H1 (cell line): ENCODE measurements at regions not wholly inside any gene's neighbourhood (a gene's known extent, or its start where the extent isn't known, plus 50 kb on each side); places are given as distances from the start of the nearest gene placed in this dataset.

Experiments used
- CTCF ChIA-PET: fragments of 300-600 bp; sonication (Branson Sonifier 250); formaldehyde crosslinking; loops from one replicate; lab custom pipeline; 2021; ENCODE audit not compliant: partially characterized antibody; lab: Charles Lee
- POLR2A ChIA-PET: fragments of 300-600 bp; sonication (Branson Sonifier 250); formaldehyde crosslinking; loops from one replicate; lab custom pipeline; 2021; ENCODE audit warnings: inconsistent platforms; ENCODE audit not compliant: partially characterized antibody; lab: Charles Lee
- DNase-seq, 2 experiments: peaks; one replicate each; pipeline versions ENCODE4 v3.0.0 to v3.0.0-alpha.2; 2010 to 2022; ENCODE audit warnings: low spot score in 2 of 2, low read depth in 1 of 2, mixed read lengths in 1 of 2
- FAIRE-seq: peaks from 2 replicates; lab custom pipeline; 2011; peaks lifted over from hg19 to GRCh38; lab: Jason Lieb, UNC
- H2AFZ ChIP-seq: 2 replicates; pipeline ENCODE4 v1.8.1; 2012; ENCODE audit warnings: low read length, inconsistent platforms
- H2AK5ac ChIP-seq: 2 replicates; pipeline ENCODE4 v1.6.1; 2013; ENCODE audit warnings: low read depth, low read length
- H2BK120ac ChIP-seq: replicated peaks from 2 replicates; pipeline ENCODE3; 2013; ENCODE audit warnings: low read depth, low read length, inconsistent platforms
- H2BK12ac ChIP-seq: 2 replicates; pipeline ENCODE4 v1.6.1; 2013; ENCODE audit warnings: low read depth, low read length
- H2BK15ac ChIP-seq: 2 replicates; pipeline ENCODE4 v1.6.1; 2013; ENCODE audit warnings: low read length
- H2BK20ac ChIP-seq: 2 replicates; pipeline ENCODE4 v1.6.1; 2013; ENCODE audit warnings: low read length
- H2BK5ac ChIP-seq: 2 replicates; pipeline ENCODE4 v1.6.1; 2013; ENCODE audit warnings: low read depth, low read length
- H3K14ac ChIP-seq: 2 replicates; pipeline ENCODE4 v1.6.1; 2013; ENCODE audit warnings: inconsistent platforms; ENCODE audit not compliant: insufficient read length
- H3K18ac ChIP-seq: 2 replicates; pipeline ENCODE4 v1.6.1; 2013; ENCODE audit warnings: low read length; ENCODE audit errors: extremely low read depth
- H3K23ac ChIP-seq: 2 replicates; pipeline ENCODE4 v1.6.1; 2013; ENCODE audit warnings: inconsistent platforms; ENCODE audit not compliant: insufficient read length
- H3K23me2 ChIP-seq: 2 replicates; pipeline ENCODE4 v1.6.1; 2013; ENCODE audit warnings: low read depth, low read length
- H3K27ac ChIP-seq: 2 replicates; pipeline ENCODE4 v1.6.1; 2011; ENCODE audit warnings: low read depth, low read length, inconsistent platforms
- H3K27me3 ChIP-seq, 4 experiments: replicated peaks in 1 of 4; 1 replicate in 1 of 4; 2 replicates in 3 of 4; pipeline versions ENCODE4 v1.6.1 to v1.8.1; 2011 to 2013; ENCODE audit warnings: low read length in 3 of 4, mild to moderate bottlenecking in 3 of 4, inconsistent platforms in 2 of 4, mixed read lengths in 2 of 4, moderate library complexity in 1 of 4; ENCODE audit not compliant: control insufficient read depth in 3 of 4, insufficient read depth in 3 of 4; ENCODE audit errors: extremely low read depth in 1 of 4
- H3K36me3 ChIP-seq, 4 experiments: 2 replicates each; pipeline versions ENCODE4 v1.6.1 to v1.8.1; 2011 to 2013; ENCODE audit warnings: mild to moderate bottlenecking in 4 of 4, low read length in 3 of 4, moderate library complexity in 2 of 4, control low read depth in 1 of 4, inconsistent platforms in 1 of 4; ENCODE audit not compliant: insufficient read depth in 4 of 4, control insufficient read depth in 2 of 4
- H3K4ac ChIP-seq: replicated peaks from 2 replicates; pipeline ENCODE3; 2013; ENCODE audit warnings: low read length, low read depth, mixed read lengths, inconsistent platforms; ENCODE audit not compliant: insufficient read length
- H3K4me1 ChIP-seq, 4 experiments: replicated peaks in 1 of 4; 1 replicate in 1 of 4; 2 replicates in 3 of 4; pipeline versions ENCODE4 v1.6.1 to v1.8.1; 2011 to 2013; ENCODE audit warnings: low read length in 3 of 4, inconsistent platforms in 2 of 4, mixed read lengths in 1 of 4; ENCODE audit not compliant: insufficient read depth in 4 of 4, control insufficient read depth in 3 of 4
- H3K4me2 ChIP-seq, 2 experiments: 2 replicates each; pipeline versions ENCODE4 v1.6.1 to v1.8.1; 2011 to 2013; ENCODE audit warnings: low read depth in 2 of 2, low read length in 2 of 2, control low read depth in 1 of 2, inconsistent platforms in 1 of 2, mild to moderate bottlenecking in 1 of 2; ENCODE audit not compliant: insufficient read depth in 1 of 2
- H3K4me3 ChIP-seq, 4 experiments: fragments of 200-600, 300-600 bp in 1 of 4; sonication (generic), shearing (Covaris generic), sonication (Bioruptor Twin) in 1 of 4; 2 replicates each; pipeline versions ENCODE4 v1.5.1 to v1.8.1; 2011 to 2016; ENCODE audit warnings: low read length in 4 of 4, low read depth in 3 of 4, control low read depth in 2 of 4, inconsistent platforms in 2 of 4, mild to moderate bottlenecking in 2 of 4, mixed read lengths in 1 of 4, moderate library complexity in 1 of 4; ENCODE audit not compliant: insufficient read depth in 2 of 4; ENCODE audit errors: extremely low read depth in 1 of 4
- H3K56ac ChIP-seq: replicated peaks from 2 replicates; pipeline ENCODE3; 2013; ENCODE audit warnings: low read depth, mild to moderate bottlenecking, mixed read lengths, low read length, inconsistent platforms; ENCODE audit not compliant: insufficient read length
- H3K79me1 ChIP-seq: 2 replicates; pipeline ENCODE4 v1.6.1; 2013; ENCODE audit warnings: low read depth, low read length, control low read depth
- H3K79me2 ChIP-seq, 2 experiments: 2 replicates each; pipeline versions ENCODE4 v1.6.1 to v1.8.1; 2012 to 2013; ENCODE audit warnings: low read length in 2 of 2, mild to moderate bottlenecking in 2 of 2, inconsistent platforms in 1 of 2; ENCODE audit not compliant: insufficient read depth in 2 of 2, control insufficient read depth in 1 of 2
- H3K9ac ChIP-seq, 4 experiments: replicated peaks in 1 of 4; 1 replicate in 1 of 4; 2 replicates in 3 of 4; pipeline versions ENCODE4 v1.6.1 to v1.8.1; 2011 to 2013; ENCODE audit warnings: low read depth in 3 of 4, low read length in 3 of 4, control low read depth in 2 of 4, mild to moderate bottlenecking in 2 of 4, moderate library complexity in 2 of 4, inconsistent platforms in 1 of 4; ENCODE audit errors: extremely low read depth in 1 of 4
- H3K9me3 ChIP-seq, 2 experiments: 2 replicates each; pipeline versions ENCODE4 v1.6.1 to v1.8.1; 2012 to 2013; ENCODE audit warnings: mild to moderate bottlenecking in 2 of 2, moderate library complexity in 2 of 2, control low read depth in 1 of 2, inconsistent platforms in 1 of 2, low read depth in 1 of 2, low read length in 1 of 2, mixed read lengths in 1 of 2; ENCODE audit not compliant: insufficient read depth in 2 of 2
- H4K20me1 ChIP-seq, 2 experiments: replicated peaks in 1 of 2; 2 replicates each; pipeline versions ENCODE3 to v1.8.1; 2011 to 2013; ENCODE audit warnings: inconsistent platforms in 2 of 2, low read length in 2 of 2, mild to moderate bottlenecking in 1 of 2; ENCODE audit not compliant: insufficient read depth in 2 of 2, control insufficient read depth in 1 of 2
- H4K5ac ChIP-seq: 2 replicates; pipeline ENCODE4 v1.6.1; 2013; ENCODE audit warnings: low read length, low read depth, mixed read lengths, inconsistent platforms; ENCODE audit not compliant: insufficient read length
- H4K8ac ChIP-seq: 2 replicates; pipeline ENCODE4 v1.8.0; 2013; ENCODE audit warnings: mild to moderate bottlenecking, moderate library complexity, low read length, inconsistent platforms; ENCODE audit not compliant: insufficient read depth; ENCODE audit errors: extremely low read depth
- H4K91ac ChIP-seq: replicated peaks from 2 replicates; pipeline ENCODE3; 2013; ENCODE audit warnings: low read length, mixed read lengths, inconsistent platforms; ENCODE audit not compliant: insufficient read length
- KDM5A ChIP-seq: fragments of 200-600 bp; IDR thresholded peaks from 2 replicates; pipeline ENCODE4 v1.7.1; 2012; ENCODE audit warnings: mild to moderate bottlenecking, low read length, inconsistent platforms, mixed read lengths
- RAD21 ChIP-seq, 2 experiments: IDR thresholded peaks in 1 of 2; conservative IDR thresholded peaks in 1 of 2; 2 replicates each; pipeline ENCODE4 v1.6.1; 2011; ENCODE audit warnings: low read depth in 2 of 2, low read length in 2 of 2, improper control_type of control experiment in 1 of 2, inconsistent platforms in 1 of 2, mild to moderate bottlenecking in 1 of 2, moderate library complexity in 1 of 2
- RNF2 ChIP-seq: fragments of 200-900, 300-1000 bp; sonication (generic); IDR thresholded peaks from 2 replicates; pipeline ENCODE4 v1.7.1; 2016; ENCODE audit warnings: borderline replicate concordance, low read depth, mild to moderate bottlenecking, antibody characterized with exemption, low read length; ENCODE audit not compliant: poor library complexity, severe bottlenecking; ENCODE audit errors: missing control alignments
- WGBS, 2 experiments: shearing (Covaris generic) in 1 of 2; methylation state at CpG; one replicate each; pipeline versions ENCODE4 v1.1.6 to v1.1.7; 2013 to 2015; ENCODE audit warnings: low lambda C conversion rate in 2 of 2, mixed read lengths in 2 of 2, inconsistent platforms in 1 of 2, low coverage in 1 of 2, missing lambda C conversion rate in 1 of 2; ENCODE audit not compliant: insufficient replicate concordance in 2 of 2, insufficient coverage in 1 of 2, insufficient read length in 1 of 2; ENCODE audit errors: extremely low coverage in 1 of 2, missing lambda C conversion rate in 1 of 2; 5-methylcytosine and 5-hydroxymethylcytosine counted together
- TF ChIP-seq, protein P1 (sequence below), 3 experiments: IDR thresholded peaks; 1 replicate in 2 of 3; 2 replicates in 1 of 3; pipeline versions ENCODE4 v1.5.1 to v1.6.1; 2011; ENCODE audit warnings: low read length in 3 of 3, mild to moderate bottlenecking in 3 of 3, inconsistent platforms in 2 of 3, low read depth in 1 of 3, moderate library complexity in 1 of 3; ENCODE audit not compliant: insufficient read depth in 1 of 3; ENCODE audit errors: control extremely low read depth in 1 of 3

DNA sequence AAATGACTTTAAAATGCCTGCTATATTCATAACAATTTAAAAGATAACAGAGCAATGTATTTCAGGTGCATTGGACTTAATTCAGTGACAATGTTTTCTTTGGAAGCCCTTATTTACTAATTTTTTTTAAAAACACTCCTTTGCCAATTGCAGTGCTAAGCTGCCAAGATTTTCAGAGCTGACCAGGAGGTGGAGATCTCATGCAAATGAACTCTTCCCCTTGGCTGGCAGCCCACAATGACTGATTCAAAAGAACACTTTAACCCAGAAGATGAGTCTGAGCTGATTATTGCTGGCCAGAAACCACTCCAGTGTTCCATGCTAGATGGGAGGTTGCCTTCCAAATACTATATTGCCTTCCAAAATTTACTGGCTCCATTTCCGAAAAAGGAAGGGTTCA, 128.3 kb upstream of the CCNH start:
- H4K5ac ChIP-seq, result no peak overlapping the region
- no peak overlapping the region for H3K18ac ChIP-seq
- no peak overlapping the region for H3K4ac ChIP-seq
- H2BK120ac ChIP-seq, result no peak overlapping the region
- no peak for DNase-seq
- no peak overlapping the region for H2BK15ac ChIP-seq
- no peak overlapping the region for H2AK5ac ChIP-seq
- H3K79me2 ChIP-seq, result no peaks in the 10 kb centered on the region
- H3K4me3 ChIP-seq, result no peak overlapping the region
- no peaks in the 10 kb centered on the region for H3K9me3 ChIP-seq
- H3K4me1 ChIP-seq, result no peaks in the 10 kb centered on the region
- H3K79me1 ChIP-seq, result no peaks in the 10 kb centered on the region
- no peak overlapping the region for H4K8ac ChIP-seq
- H3K27ac ChIP-seq, result no peak overlapping the region
- no peak overlapping the region for H2BK12ac ChIP-seq
- ChIA-PET POLR2A (no interaction called here), CTCF (interaction anchor here (0.7 to 0.9 kb wide), 2 partner anchors 26 to 1143 kb away, joined by 3 to 4 read pairs; no protein-coding TSS in a partner anchor)
- no peak overlapping the region for H4K91ac ChIP-seq
- H2BK20ac ChIP-seq, result no peak overlapping the region
- H3K27me3 ChIP-seq, result no peaks in the 10 kb centered on the region
- no peak overlapping the region for H3K14ac ChIP-seq
- TF ChIP-seq KDM5A (no peak), RAD21 (IDR thresholded peaks at IDR 0.05 in 1 of 2, conservative IDR thresholded peaks at IDR 0.05 in 1 of 2; ENCODE audit: low read depth in 2 of 2, low read length in 2 of 2) (peak; percentile 49 to 60), RNF2 (no peak)
- TF ChIP-seq, protein P1, sequence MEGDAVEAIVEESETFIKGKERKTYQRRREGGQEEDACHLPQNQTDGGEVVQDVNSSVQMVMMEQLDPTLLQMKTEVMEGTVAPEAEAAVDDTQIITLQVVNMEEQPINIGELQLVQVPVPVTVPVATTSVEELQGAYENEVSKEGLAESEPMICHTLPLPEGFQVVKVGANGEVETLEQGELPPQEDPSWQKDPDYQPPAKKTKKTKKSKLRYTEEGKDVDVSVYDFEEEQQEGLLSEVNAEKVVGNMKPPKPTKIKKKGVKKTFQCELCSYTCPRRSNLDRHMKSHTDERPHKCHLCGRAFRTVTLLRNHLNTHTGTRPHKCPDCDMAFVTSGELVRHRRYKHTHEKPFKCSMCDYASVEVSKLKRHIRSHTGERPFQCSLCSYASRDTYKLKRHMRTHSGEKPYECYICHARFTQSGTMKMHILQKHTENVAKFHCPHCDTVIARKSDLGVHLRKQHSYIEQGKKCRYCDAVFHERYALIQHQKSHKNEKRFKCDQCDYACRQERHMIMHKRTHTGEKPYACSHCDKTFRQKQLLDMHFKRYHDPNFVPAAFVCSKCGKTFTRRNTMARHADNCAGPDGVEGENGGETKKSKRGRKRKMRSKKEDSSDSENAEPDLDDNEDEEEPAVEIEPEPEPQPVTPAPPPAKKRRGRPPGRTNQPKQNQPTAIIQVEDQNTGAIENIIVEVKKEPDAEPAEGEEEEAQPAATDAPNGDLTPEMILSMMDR (IDR thresholded peaks at IDR 0.05; ENCODE audit: control extremely low read depth in 1 of 3, insufficient read depth in 1 of 3, low read depth in 1 of 3, low read length in 3 of 3), result peak in 2 of 3 experiments; percentile 23 to 27; a peak in 2 of 4 replicates
- no peak overlapping the region for H3K23ac ChIP-seq
- no peak overlapping the region for H2BK5ac ChIP-seq
- H3K36me3 ChIP-seq, result no peaks in the 10 kb centered on the region
- H3K4me2 ChIP-seq, result no peak overlapping the region
- H4K20me1 ChIP-seq, result no peaks in the 10 kb centered on the region
- no peak overlapping the region for H3K9ac ChIP-seq
- peak; percentile 57 for FAIRE-seq
- no peak overlapping the region for H2AFZ ChIP-seq
- no peak overlapping the region for H3K56ac ChIP-seq
- no peaks in the 10 kb centered on the region for H3K23me2 ChIP-seq
- 79% methylated on average over 1 of the region's 1 CpG; no CpG with 5 or more reads in 1 of the 2 experiments for WGBS, 2 experiments
